Hematopoietic multipotent progenitor cell treated with erythropoietin and hydrocortisone succinate and interleukin-3 and kit ligand, for 17 days (in vitro differentiated cells): ENCODE measurements at regions not wholly inside any gene's neighbourhood (a gene's known extent, or its start where the extent isn't known, plus 50 kb on each side); places are given as distances from the start of the nearest gene placed in this dataset.

Experiments
- DNase-seq: peaks from one replicate; pipeline ENCODE4 v3.0.0-alpha.2; 2015; ENCODE audit warnings: low spot score

DNA sequence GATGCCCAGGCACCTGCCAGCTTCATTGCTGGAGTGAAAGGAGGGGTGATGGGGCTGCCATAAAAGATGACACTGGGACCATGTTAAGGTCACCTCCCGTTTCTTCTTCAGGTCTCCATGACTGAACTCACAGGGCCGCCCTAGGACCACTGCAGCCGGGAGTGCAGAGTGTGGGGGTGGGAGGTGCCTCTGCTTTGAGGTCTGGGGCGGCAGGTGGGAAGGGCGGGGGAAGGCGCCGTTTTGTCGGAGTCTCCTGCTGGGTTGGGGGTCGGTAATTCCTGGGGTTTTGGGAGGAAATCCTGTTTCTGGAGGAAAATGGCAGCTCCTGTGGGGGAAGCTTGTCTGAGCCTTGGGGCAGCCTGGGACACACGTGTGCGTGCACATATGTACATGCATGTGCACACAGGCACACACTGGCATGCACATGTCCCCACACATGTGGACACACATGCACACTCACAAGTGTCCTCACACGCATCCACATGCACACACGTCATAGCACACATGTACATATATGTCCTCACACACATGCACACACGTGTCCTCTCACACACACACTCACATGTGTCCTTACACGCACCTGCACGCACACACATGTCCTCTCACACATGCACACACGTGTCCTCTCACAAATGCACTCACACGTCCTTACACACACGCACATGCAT is 990.9 kb downstream of the BRD1 start:
- DNase-seq, result no peak

DNA sequence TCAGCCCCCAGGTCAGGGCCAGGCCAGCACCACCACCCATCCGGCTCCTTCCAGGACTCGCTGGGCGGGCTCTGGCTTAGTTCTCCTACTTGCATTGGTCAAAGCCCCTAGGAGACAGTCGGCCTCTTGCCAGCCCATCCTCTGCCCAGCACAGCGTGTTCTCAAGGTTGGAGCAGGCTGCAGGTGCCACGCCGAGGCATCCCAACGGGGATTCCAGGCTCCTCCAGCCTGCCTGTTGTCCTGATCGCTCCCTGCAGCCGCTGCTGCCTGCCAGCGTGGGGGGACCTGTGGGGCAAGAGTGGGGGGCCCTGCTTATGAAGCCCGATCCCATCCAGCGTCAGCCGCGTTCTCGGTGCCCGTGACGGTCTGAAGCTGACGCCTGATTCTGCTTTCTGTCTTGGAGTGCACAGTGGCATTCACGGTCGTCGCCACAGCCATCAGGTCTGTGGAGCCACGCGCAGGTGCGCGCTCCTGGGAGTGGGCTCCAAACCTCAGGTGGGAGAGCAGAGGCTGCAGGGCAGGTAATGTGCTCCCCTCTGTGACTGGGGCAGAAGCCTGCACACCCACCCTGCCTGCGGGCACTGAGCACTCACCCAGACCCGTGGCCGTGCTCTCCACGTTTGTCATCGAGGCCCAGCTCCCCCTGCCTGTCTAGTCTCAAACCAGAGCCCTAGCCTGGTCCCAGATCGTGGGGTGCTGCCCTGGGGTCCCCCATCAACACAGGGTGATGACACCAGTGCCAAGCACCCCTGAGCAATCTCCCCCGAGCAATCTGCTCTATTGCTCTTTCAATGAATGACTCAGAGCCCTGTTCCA is 991.6 kb downstream of the BRD1 start:
- no peak for DNase-seq

DNA sequence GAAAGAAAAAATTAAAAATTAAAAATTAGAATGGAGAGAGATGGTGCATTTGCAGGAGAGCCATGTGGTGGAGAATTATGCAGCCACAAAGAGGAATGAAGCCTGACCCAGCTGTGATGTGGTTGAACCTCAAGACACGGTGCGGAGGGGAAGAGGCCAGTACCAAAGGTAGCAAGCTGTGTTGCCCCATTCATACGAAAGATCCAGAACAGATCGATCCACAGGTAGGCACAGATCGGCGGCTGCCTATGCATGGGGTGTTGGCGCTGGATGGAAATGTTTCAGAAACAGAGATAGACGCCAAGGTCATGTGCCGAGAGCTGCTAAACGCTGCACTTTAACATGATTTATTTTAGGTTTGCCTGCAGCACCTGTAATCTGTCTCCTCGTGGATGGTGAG is 992.3 kb downstream of the BRD1 start:
- DNase-seq, result no peak

DNA sequence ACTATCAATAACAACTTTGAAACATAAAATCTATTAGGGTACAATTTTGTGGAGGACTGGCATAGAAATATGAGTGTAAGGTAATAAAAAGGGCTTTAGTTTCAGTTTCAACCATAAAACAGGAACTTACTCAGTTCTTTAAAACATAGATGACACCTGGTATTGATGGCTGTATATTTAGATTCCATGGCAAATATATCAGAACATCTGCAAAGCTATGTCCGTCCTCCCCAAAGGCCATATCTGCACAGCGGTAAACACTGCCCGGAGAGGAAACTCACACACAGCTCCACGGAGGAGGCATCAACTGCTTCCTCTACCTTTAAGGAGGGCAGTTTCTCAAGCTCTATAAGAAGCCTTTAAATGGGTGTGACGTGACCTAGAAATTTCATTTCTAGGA is 993.3 kb downstream of the BRD1 start:
- DNase-seq, result no peak

DNA sequence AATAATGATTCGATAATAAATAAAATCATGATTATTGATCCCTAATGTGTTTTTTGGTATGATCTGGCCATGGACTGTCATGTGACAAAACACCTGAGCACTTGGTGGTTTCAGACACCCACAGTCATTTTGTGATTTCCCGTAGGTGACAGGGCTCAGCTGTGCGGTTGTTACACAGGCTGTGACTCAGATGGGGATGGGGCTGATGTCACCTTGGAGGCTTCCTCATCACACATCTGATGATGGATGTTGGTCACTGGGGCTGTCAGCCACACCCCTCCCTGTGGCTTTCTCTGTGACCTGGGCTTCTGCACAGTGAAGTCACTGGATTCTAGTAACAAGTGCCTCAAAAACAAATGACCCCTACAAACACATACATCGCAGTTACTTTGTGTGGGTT is 995.1 kb downstream of the BRD1 start:
- no peak for DNase-seq

DNA sequence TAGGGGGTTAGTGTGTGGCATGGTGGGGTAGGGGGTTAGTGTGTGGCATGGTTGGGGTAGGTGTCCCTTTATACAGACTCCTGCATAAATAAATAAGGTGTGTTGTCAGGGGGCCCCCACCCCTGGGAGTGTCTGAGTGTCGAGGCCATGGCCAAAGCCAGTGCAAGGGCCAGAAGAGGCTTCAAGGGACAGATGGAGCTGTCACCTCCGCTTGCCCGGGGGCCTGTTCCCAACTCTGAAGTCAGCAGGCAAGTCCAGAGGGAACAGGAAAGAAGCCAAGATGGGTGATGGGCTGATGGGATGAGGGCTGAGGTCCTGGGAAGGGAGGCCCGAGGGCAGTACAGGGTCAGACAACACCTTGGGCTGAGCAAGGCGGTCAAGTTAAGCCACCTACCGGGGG is 997.8 kb downstream of the BRD1 start:
- DNase-seq, result no peak

DNA sequence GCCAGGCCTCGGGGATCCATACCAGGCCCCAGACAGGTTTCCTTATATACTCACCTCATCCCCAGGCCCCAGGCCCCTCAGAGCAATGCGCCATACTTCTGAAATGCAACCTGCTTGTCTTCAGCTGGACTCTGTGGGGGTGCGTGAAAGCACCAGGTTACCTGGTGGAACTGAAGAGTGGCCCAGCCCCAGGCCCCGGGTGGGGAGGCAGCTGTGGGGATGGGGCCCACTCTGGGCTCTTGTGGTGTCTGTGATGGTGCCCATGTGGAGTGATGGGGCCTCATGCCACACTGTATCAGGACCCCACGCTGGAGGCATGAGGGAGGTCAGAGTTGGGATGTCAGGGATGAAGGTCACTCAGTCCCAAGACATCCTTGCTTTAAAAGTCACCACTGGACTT is 999.0 kb downstream of the BRD1 start:
- no peak for DNase-seq

DNA sequence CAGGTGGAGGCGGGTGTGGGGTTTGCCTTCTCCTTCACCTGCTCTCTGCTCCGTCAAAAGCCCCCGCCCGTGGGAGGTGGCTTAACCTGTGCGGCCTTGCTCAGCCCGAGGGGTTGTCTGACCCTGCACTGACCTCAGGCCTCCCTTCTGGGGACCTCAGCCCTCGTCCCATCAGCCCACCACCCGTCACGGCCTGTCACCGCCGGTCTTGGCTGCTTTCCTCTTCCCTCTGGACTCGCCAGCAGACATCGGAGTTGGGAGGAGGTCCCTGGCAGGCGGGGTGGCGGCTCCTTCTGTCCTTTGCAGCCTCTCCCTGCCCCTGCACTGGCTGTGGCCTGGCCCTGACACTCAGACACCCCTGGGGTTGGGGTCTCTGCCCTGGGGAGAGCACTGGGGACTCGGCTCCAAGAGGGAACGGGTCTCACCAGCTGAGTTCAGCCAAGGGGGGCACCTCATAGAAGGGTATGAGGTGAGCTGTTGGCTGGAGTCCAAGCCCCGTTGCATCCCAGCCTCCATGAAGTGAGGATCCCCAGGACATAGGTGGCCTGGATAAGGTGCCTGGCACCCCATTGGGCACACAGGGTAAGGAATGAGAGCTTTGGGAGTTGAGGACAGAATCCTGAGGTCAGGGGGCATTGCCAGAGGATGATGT is 999.6 kb downstream of the BRD1 start:
- DNase-seq, result no peak

DNA sequence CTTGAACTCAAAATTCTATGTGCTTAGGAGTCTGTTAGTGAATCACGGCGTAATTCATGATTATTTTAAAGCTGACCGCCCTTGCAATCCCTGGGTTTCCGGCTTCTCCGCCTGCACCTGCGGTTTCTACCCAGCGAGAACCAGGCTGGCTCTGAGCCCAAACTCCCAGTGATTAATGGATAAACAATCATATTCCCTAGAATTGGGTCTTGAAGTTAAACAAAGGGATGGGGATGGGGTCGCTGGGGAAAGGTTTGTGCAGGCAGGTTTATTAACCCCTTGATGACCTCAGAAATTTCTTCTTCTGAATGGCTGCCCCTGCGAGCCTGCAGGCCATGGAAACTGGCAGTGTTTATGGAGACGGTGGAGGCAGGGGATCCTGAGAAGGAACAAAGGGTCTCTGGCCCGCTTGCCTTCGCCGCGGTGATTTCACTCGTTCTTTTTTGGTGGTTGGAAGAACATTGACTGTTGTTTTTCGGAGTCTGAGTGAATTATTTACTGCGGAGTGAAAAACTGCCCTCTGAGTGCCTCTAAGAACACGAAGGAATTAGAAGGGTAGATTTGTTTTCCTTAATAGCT is 1000.3 kb downstream of the BRD1 start:
- no peak for DNase-seq

DNA sequence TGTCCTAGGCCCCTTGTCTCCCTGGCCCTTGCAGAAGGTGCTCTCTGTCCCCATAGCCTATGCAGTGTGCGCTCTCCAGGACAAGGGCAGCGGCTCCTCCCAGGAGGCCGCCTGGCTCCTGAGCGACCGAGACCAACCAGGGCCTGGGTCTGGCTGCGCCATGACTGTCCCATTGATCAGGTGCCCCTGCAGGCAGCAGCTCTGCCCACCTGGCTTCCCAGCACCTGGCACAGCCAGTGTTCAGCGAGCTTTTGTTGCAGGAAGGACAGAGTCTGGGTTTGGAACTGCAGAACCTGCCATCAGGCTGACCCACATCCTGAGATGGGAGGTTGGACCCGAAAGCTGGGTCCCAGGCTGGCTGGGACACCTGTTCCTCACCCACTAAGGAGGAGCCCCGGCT is 1001.1 kb downstream of the BRD1 start:
- DNase-seq, result no peak

DNA sequence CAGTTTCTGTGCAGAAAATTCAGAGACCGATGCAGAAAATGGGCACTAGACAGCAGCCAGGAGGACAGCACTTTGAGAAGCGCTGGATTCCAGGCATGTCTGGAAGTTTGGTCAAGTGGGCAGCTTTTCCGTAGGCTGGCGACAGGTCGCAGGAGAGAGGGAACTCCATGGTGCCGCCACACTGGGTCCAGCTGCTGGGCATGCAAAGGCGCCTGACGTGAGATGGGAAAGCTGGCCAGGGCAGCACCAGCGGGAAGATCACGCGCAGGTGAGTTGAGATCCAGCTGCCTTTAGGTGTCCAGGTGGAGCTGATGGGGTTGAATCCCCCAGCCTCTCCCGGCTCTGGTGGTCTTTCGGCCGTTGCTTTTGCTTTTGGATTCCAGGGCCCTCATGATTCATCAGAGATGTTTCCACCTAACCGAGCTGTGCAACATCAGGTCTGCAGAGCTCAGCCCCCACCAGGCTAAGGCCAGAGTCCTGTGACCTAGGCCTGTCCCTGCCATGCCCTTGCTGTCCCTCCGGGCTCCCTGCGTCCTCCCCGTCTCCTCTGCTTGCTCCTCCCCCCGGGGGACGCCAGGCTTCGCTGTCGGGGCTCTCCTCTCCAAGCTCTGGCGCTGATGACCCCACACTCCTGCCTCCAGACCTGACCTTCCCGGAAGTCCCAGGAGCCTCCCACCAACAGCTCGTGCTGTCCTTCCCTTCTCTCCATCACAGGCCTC is 1001.7 kb downstream of the BRD1 start:
- DNase-seq, result no peak

DNA sequence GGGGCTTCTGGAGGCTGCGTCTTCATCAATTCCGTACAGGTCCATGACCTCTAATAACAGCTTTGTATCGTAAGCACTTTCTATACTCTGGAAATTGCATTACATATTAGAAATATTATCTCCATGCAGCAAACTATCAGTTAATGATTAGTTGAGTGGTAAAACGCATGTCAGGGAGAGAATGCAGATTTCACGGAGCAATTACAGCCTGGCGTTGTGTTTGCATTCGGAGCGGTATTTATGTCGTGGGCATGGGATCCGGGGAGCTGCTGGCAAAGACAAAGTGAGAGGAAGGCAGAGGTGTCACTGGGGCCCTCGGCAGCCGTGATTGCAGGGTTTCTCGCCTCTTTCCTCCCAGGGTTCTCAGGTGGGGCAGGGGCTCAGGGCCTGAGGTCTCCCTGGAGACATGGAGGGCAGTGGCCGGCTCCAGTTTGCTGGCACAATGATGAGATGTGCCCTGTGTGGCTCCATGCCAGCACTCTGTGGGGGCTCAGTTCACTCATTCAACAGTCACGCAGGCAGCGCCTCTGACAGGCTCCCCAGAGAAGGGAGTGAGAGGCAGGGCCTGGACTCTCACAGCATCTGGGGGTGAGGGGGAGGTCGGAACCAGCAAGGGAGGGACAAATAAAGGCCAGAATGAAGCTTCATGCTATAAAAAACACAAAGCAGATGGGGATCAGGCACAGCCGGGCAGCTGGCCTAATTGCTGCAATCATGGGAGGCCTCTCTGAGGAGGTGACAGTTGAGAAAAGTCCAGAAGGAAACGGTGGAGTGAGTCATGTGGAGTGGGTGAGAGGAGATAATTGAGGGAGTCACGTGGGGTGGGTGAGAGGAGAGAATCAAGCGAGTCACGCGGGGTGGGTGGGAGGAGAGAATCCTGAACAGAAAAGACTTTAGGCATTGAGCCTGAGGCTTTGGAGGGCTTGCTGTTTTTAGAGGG is 1002.7 kb downstream of the BRD1 start:
- DNase-seq, result no peak

DNA sequence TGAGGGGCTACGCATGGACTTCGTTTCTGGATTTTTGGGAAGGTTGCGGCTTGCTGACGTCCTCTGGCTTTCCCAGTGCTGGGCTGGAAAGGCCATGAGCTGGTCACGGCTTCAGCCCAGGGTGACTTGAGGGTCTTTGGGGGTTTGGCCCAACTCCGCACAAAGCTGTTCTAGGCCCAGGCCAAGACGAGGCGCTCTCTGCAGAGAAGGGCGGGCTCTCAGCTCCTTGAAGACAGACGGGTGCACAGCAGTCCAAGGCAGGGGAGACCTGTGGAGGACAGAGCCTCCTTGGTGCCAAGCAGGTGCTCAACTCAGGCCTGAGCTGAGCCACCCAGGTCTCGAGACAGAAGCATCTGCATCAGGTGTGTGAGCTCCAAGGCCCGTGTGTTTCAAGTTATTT is 1003.7 kb downstream of the BRD1 start:
- no peak for DNase-seq

DNA sequence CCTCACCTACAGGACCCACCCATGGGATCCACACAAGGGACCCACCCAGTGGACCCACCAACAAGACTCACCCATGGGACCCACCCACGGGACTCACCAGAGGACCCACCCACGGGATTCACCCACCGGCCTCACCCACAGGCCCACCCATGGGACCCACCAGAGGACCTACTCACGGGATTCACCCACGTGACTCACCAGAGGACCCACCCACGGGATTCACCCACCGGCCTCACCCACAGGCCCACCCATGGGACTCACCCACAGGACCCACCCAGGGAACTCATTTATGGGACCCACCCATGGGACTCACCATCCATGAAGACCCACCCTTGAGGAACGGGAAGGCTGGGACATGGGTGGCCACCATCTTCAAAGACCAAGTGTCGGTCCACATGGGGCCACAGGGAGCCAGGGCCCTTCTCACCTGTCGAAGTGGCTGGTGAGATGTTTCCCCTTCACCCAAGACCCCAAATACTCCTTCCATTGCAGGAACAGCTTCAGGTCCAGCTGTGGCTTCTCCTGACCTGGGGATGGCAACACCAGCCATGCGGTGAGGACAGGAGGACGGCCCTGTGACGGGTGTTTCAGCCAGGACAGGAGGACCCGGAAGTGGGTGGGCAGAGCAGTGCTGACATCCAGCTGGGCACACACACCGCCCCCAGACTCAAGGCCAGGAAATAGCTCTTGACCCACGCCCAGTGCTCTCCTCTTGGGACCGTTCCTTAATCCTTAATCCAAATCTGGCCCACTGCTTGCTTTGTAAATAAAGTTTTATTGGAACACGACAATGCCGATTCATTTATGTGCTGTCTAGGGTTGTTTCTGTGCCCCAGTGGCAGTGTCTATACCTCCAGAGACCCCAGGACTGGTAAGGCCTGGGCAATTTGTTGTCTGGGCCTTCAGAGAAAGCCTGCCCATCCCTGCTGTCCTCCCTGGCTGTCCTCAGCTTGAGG is 1005.1 kb downstream of the BRD1 start:
- no peak for DNase-seq

DNA sequence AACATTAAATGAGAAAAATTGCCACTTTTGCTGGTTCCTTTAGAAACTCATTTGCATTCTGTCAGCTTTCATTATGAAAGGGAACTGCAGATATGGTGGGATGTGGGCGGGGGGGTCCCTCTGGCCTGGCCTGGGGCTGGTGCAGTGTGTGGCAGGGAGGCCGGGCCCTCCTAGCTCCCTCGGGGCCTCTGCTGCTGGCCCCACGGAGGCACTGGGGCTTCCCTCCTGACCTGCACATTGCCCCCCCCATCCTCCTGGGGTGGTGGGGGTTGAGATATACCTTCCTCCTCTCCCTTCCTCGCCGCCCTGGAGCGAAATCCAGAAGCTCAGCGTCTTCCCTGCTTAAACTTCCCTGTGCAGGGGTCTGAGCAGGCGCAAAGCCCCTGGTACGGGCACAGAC is 1005.9 kb downstream of the BRD1 start:
- no peak for DNase-seq

DNA sequence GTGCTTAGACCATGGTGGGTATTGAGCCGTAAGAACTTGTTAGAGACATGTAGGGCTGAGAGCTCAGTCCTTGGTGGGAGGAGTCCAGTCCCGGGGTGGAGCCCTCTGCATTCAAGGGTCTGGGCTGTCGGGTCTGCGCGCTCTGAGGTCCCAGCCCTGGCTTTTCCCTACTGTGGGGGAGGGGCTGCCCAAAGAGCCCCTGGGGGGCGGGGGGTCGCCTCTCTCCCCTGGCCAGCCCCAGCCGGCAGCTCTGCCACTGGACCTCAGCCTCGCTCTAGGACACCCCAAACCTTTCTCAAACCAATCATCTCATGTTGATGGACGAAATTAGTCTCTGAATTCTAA is 1006.4 kb downstream of the BRD1 start:
- no peak for DNase-seq

DNA sequence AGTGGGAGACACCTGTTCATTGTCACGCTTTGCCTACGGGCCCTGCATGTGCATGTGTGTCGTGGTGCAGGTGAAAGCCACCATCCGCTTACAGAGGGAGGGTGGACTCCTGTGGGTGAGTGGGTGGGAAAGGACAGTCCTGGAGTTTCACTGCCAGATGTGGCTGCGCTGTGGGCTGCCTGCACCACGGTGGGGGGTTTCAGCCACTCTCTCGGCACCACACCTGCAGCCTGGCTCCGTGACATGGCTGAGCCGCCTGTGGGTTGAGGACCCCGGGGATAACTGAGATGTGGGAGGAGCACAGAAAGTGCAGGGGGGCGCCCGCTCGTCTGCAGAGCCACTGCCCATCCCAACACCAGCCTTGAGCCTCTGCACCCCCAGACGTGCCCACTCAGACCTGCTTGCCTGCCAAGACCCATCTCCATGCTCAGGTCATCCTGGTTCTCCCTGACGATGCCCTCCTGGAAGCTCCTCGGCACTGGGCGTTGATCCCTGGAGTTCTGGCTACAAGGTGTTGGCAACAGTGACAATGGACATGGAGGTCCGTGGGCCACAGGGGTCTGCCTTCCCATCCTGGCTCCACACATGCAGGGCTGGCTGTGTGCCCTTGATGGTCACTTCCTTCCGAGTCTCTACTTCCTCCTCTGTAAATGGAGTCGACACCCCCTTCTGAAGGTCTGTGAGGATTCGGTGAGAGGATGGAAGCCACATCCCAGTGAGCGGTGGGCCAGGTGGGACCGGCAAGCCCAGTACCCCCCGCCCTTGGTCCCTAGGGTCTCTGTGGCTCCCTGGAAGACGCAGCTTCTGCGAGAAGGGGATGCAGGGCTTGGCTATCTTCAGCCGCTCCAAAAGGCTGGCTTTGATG is 1007.0 kb downstream of the BRD1 start:
- DNase-seq, result no peak

DNA sequence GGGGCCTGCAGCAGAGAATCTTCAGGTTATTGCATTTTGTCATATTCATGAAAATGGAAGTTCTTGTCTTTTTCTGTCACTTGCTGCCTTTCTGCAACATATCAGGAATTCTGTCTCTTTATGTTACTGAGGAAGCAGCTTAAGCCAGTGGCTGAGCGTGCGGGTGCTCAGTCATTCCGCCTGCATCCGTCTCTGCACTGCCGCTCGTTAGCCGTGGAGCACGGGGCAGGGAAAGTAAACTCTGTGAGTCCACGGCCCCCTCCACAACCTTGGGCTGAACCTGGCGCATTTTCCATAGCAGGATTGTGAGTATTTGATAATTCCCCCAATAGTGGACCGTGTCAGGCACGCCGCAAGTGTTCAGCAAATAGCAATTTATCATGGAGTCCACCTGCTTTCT is 1007.7 kb downstream of the BRD1 start:
- no peak for DNase-seq

DNA sequence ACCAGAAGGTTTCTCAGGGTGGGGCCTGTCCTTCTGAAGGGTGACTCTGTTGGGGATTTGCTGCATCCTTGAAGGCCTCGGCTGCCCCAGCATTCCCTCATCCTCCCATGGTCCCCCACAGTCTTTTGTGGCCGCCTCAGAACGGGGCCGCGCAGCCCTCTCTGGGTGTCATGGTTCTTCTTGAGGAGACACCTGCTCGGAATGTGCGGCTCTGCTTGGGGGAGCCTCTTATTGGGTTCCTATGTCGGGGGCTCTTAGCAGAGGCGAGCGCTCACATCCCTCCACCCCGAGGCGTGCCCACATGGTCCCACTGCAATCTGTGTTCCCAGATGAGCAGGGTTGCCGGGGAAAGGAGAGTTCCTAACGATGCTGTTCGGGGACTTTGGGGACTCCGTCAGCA is 1008.4 kb downstream of the BRD1 start:
- no peak for DNase-seq
